ENCODE measurements at regions not wholly inside any gene's neighbourhood (a gene's known extent, or its start where the extent isn't known, plus 50 kb on each side); places are given as distances from the start of the nearest gene placed in this dataset.

DNA sequence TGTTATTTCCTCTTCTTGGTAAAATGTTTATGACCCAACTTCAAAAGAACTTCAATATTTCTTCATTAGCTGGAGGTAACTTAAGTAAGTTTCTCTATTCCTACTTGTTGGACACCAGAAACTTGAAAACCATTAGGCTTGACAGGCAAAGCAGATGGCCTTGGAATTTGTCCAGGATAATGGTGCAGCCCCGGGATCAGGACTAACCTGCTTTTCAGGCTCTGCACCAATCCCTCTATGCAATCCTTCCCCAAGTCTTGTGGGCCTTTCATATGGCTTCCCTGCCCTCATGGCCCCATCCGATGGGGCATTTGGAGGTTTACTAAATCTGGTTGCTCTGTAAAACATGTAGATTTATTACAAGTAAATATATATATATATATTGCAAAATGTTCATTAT, 68.5 kb downstream of the SPINK2 start:
- Mint-ChIP-seq H3K9me3 (peaks cover 2 to 3% of the 10 kb centered on the region in 2 donors), H3K4me3 (no peak overlapping the region), H3K27me3 (ENCODE audit: low read depth in 2 of 2) (no peaks in the 10 kb centered on the region), H3K36me3 (no peaks in the 10 kb centered on the region), H3K27ac (no peak overlapping the region), H3K4me1 (peaks cover 36 to 39% of the 10 kb centered on the region in 2 donors)
- Histone ChIP-seq H3K27me3 (ENCODE audit: control insufficient read depth, insufficient read depth, low read length) (no peaks in the 10 kb centered on the region), H3K4me1 (ENCODE audit: control insufficient read depth, insufficient read depth, low read length) (peaks cover 19% of the 10 kb centered on the region), H3K4me3 (ENCODE audit: low read length) (no peak overlapping the region), H3K27ac (ENCODE audit: low read length) (no peak overlapping the region), H3K9me3 (ENCODE audit: control insufficient read depth, insufficient read depth, low read length) (no peaks in the 10 kb centered on the region), H3K36me3 (ENCODE audit: control insufficient read depth, insufficient read depth, low read length) (no peaks in the 10 kb centered on the region)
- WGBS (ENCODE audit: insufficient coverage): 59% methylated on average over 1 of the region's 2 CpGs
- TF ChIP-seq, protein P1, sequence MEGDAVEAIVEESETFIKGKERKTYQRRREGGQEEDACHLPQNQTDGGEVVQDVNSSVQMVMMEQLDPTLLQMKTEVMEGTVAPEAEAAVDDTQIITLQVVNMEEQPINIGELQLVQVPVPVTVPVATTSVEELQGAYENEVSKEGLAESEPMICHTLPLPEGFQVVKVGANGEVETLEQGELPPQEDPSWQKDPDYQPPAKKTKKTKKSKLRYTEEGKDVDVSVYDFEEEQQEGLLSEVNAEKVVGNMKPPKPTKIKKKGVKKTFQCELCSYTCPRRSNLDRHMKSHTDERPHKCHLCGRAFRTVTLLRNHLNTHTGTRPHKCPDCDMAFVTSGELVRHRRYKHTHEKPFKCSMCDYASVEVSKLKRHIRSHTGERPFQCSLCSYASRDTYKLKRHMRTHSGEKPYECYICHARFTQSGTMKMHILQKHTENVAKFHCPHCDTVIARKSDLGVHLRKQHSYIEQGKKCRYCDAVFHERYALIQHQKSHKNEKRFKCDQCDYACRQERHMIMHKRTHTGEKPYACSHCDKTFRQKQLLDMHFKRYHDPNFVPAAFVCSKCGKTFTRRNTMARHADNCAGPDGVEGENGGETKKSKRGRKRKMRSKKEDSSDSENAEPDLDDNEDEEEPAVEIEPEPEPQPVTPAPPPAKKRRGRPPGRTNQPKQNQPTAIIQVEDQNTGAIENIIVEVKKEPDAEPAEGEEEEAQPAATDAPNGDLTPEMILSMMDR (IDR thresholded peaks at IDR 0.05): no peak
- no peak for DNase-seq
- intact Hi-C loops (cut with micrococcal nuclease): no loop called here
- ATAC-seq: no peak

DNA sequence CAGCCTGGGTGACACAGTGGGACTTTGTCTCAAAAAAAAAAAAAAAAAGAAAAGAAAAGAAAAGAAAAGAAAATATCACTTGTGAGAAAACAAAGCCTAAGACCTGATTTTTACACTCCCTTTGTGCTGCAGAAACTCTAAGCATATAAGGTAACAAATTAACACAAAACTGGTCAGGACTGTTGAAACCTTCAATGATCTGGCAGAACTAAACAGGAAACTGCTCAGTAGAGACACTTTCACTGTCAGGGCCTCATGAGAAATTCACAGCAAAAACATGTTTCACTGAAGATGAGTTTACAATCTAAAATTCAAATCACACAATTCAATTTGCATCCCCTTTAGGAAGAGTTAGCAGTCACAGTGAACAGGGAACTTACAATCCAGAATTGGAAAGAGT, 69.1 kb upstream of the HOPX start:
- no peaks in the 10 kb centered on the region for H3K36me3 ChIP-seq (ENCODE audit: control insufficient read depth, insufficient read depth, low read length)
- TF ChIP-seq, protein P1 (IDR thresholded peaks at IDR 0.05): no peak
- no peaks in the 10 kb centered on the region for H3K4me1 ChIP-seq (ENCODE audit: control insufficient read depth, insufficient read depth, low read length)
- intact Hi-C loops (cut with micrococcal nuclease): no loop called here
- H3K27ac ChIP-seq (ENCODE audit: low read length): no peak overlapping the region
- ATAC-seq (peak in 1 of 3 donors; percentile 57), DNase-seq (no peak)
- peaks cover 13 to 16% of the 10 kb centered on the region in 2 donors for H3K4me1 Mint-ChIP-seq
- no peak overlapping the region for H3K4me3 Mint-ChIP-seq
- no peak overlapping the region for H3K4me3 ChIP-seq (ENCODE audit: low read length)
- H3K27ac Mint-ChIP-seq: peak overlapping the region in 1 of 2 donors; percentile 50
- no peaks in the 10 kb centered on the region for H3K27me3 Mint-ChIP-seq (ENCODE audit: low read depth in 2 of 2)
- H3K27me3 ChIP-seq (ENCODE audit: control insufficient read depth, insufficient read depth, low read length): no peaks in the 10 kb centered on the region
- peaks cover 2 to 3% of the 10 kb centered on the region in 2 donors for H3K9me3 Mint-ChIP-seq
- H3K36me3 Mint-ChIP-seq: no peaks in the 10 kb centered on the region
- H3K9me3 ChIP-seq (ENCODE audit: control insufficient read depth, insufficient read depth, low read length): no peaks in the 10 kb centered on the region

DNA sequence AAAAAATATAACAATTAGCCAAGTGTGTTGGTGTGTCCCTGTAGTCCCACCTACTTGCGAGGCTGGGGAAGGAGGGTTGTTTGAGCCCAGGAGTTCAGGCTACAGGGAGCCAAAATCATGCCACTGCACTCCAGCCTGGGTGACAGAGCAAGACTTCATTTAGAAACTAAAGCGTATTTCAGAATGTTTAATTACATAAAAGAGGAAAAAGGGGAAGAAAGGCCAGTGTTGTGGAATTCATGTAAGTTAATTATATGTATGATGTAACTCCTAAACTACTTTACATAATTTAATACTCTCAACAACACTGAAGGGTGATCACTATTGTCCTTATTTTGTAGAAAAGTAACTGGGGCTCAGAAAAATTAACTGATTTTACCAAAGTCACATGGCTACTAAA, 67.2 kb upstream of the HOPX start:
- H3K4me1 Mint-ChIP-seq: peaks cover 13 to 16% of the 10 kb centered on the region in 2 donors
- TF ChIP-seq, protein P1 (IDR thresholded peaks at IDR 0.05): no peak
- WGBS (ENCODE audit: insufficient coverage): 100% methylated on average over 1 of the region's 2 CpGs
- H3K4me1 ChIP-seq (ENCODE audit: control insufficient read depth, insufficient read depth, low read length): no peaks in the 10 kb centered on the region
- H3K27ac ChIP-seq (ENCODE audit: low read length): no peak overlapping the region
- intact Hi-C loops (cut with micrococcal nuclease): no loop called here
- no peaks in the 10 kb centered on the region for H3K36me3 ChIP-seq (ENCODE audit: control insufficient read depth, insufficient read depth, low read length)
- DNase-seq: no peak
- H3K27me3 Mint-ChIP-seq (ENCODE audit: low read depth in 2 of 2): no peaks in the 10 kb centered on the region
- ATAC-seq: no peak
- no peaks in the 10 kb centered on the region for H3K27me3 ChIP-seq (ENCODE audit: control insufficient read depth, insufficient read depth, low read length)
- no peaks in the 10 kb centered on the region for H3K9me3 ChIP-seq (ENCODE audit: control insufficient read depth, insufficient read depth, low read length)
- no peaks in the 10 kb centered on the region for H3K36me3 Mint-ChIP-seq
- no peak overlapping the region for H3K27ac Mint-ChIP-seq
- H3K9me3 Mint-ChIP-seq: peaks cover 2 to 3% of the 10 kb centered on the region in 2 donors
- H3K4me3 Mint-ChIP-seq: no peak overlapping the region
- no peak overlapping the region for H3K4me3 ChIP-seq (ENCODE audit: low read length)

DNA sequence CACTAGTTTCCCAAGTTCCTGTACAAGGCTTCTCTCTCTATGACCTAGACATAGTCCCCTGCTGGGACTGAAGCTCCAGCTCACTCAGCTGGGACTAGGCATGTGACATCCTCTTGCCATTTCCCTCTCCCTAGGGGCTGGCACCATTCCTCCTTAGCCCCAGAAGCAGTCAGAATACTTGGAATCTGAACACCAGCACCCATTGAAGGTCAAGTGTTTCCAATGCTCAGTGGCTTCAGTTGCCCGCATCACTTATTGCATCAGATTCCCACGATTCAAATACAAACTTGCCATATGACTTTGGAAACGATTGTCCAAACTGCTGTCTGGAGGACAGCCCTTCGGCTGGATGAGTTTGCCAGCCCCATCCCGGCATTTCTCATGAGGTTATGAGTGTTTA, 65.5 kb upstream of the HOPX start:
- TF ChIP-seq, protein P1 (IDR thresholded peaks at IDR 0.05): no peak
- no peaks in the 10 kb centered on the region for H3K27me3 Mint-ChIP-seq (ENCODE audit: low read depth in 2 of 2)
- no peaks in the 10 kb centered on the region for H3K36me3 Mint-ChIP-seq
- H3K36me3 ChIP-seq (ENCODE audit: control insufficient read depth, insufficient read depth, low read length): no peaks in the 10 kb centered on the region
- H3K27me3 ChIP-seq (ENCODE audit: control insufficient read depth, insufficient read depth, low read length): no peaks in the 10 kb centered on the region
- H3K4me3 ChIP-seq (ENCODE audit: low read length): no peak overlapping the region
- H3K27ac ChIP-seq (ENCODE audit: low read length): no peak overlapping the region
- no peaks in the 10 kb centered on the region for H3K4me1 ChIP-seq (ENCODE audit: control insufficient read depth, insufficient read depth, low read length)
- H3K4me3 Mint-ChIP-seq: no peak overlapping the region
- peaks cover 11 to 16% of the 10 kb centered on the region in 2 donors for H3K4me1 Mint-ChIP-seq
- WGBS (ENCODE audit: insufficient coverage): 95% methylated on average over 5 of the region's 5 CpGs
- intact Hi-C loops (cut with micrococcal nuclease): no loop called here
- H3K9me3 Mint-ChIP-seq: peaks cover 2 to 3% of the 10 kb centered on the region in 2 donors
- H3K27ac Mint-ChIP-seq: no peak overlapping the region
- no peaks in the 10 kb centered on the region for H3K9me3 ChIP-seq (ENCODE audit: control insufficient read depth, insufficient read depth, low read length)
- ATAC-seq (no peak), DNase-seq (no peak)

All from natural killer cell (primary cell).